Forelimb muscle (tissue), 1 donor: ENCODE measurements at regions not wholly inside any gene's neighbourhood (a gene's known extent, or its start where the extent isn't known, plus 50 kb on each side); places are given as distances from the start of the nearest gene placed in this dataset.
"Not testable (repeated sequence)": the region's sequence is repeated elsewhere in the genome, so short reads cannot be mapped to it uniquely, and the experiment has no call there.

Experiments used
- DNase-seq: peaks from one replicate; pipeline ENCODE4 v3.0.0-alpha.2; 2013; ENCODE audit warnings: low read depth

DNA sequence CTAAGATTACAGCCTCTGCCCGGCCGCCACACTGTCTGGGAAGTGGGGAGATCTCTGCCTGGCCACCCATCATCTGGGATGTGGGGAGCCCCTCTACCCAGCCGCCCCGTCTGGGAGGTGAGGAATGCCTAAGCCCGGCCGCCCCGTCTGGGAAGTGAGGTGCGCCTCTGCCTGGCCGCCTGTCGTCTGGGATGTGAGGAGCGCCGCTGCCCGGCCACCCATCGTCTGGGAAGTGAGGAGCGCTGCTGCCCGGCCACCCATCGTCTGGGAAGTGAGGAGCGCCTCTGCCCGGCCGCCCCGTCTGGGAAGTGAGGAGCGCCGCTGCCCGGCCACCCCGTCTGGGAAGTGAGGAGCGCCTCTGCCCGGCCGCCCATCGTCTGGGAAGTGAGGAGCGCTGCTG is 135.9 kb upstream of the PROKR2 start:
- not testable (repeated sequence) for DNase-seq

DNA sequence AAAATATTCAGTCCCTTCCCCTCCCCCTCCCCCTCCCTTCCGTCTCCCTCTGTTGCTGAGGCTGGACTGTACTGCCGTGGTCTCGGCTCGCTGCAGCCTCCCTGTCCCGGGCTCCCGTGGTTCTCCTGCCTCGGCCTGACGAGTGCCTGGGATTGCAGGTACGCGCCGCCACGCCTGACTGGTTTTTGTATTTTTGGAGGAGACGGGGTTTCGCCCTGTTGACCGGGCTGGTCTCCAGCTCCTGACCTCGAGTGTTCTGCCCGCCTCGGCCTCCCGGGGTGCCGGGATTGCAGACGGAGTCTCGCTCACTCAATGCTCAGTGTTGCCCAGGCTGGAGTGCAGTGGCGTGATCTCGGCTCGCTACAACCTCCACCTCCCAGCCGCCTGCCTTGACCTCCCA is 135.5 kb upstream of the PROKR2 start:
- DNase-seq = not testable (repeated sequence)

GRCh38 chr20:5451643-5452210 is 135.0 kb upstream of the PROKR2 start:
- DNase-seq = no peak

DNA sequence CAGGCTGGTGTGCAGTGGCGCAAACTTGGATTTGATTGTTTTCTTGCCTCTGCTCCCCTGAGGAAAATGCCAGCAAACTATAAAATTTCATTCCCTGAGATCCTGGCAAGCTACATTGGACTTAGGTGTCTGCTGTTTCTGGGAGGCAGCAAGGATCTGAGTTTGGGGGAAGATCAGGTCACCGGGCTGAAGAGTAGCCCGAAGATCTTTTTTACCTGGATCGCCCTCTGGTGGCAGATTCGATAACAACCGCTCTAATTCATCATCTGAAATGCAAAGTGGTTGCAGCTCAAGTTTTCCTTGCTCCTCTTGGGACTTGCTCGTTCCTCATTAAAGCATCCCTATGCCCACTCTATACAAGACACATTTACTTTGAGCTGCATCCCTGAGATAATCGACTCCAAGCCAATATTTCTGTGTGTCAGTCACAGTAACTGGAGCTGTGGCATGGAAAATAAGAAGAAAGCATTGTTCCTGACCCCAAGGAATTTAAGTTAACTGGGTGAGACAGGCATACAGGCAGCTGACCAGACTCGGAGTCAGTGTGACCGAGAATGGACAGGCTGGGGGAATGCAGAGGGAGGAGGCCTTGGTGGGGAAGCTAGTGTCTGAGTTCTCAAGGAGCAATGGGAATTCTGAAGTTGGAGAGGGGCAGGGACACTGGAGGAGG is 131.8 kb upstream of the PROKR2 start:
- DNase-seq = peak; percentile 5

DNA sequence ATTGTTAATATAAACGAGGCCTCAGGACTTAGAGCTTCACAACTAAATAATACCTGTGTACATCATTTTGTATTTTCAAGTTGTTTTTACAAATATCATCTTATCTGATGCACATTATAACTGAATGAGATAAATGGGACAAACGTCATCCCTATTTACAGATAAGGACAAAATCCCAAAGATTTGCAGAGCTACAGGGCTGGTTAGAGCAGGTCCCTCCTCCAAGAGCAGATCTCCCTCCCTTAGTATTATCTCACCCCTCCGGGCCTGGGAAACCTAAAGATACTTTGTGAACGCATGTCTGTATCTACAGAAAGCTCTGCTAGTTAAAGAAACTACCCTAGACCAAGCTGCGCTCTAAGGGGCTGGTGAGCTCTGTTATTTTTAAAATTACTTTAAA is 130.4 kb upstream of the PROKR2 start:
- DNase-seq = no peak

- DNase-seq = no peak
These were observed 128.9 kb upstream of the PROKR2 start for GRCh38 chr20:5445611-5446010.

GRCh38 chr20:5442101-5442500 is 125.3 kb upstream of the PROKR2 start:
- DNase-seq = no peak

DNA sequence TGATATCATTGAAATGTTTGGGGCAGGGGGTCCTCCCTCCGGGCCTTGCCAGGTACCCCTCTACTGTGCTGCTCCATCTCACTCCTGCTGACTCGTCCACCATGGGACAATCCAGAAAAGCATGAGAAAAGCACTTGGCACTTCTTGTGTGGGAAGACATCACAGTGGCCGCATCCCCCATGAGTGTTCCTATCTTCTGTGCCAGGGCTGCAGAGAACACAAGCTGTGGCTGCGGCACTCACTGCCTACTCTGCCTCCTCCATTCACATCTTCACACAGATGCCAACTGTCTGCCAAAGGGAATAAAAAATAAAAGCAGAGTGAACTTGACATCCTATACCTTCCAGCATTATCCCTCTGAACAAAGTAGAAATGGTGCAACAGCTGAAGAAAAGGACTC is 117.4 kb upstream of the PROKR2 start:
- no peak for DNase-seq

- DNase-seq = no peak
These were observed 116.6 kb upstream of the PROKR2 start for GRCh38 chr20:5433352-5433751.

GRCh38 chr20:5432030-5432429 is 115.3 kb upstream of the PROKR2 start:
- no peak for DNase-seq

- no peak for DNase-seq
These were observed 113.9 kb upstream of the PROKR2 start for GRCh38 chr20:5430670-5431069.

- no peak for DNase-seq
These were observed 109.3 kb upstream of the PROKR2 start for GRCh38 chr20:5426026-5426425.

DNA sequence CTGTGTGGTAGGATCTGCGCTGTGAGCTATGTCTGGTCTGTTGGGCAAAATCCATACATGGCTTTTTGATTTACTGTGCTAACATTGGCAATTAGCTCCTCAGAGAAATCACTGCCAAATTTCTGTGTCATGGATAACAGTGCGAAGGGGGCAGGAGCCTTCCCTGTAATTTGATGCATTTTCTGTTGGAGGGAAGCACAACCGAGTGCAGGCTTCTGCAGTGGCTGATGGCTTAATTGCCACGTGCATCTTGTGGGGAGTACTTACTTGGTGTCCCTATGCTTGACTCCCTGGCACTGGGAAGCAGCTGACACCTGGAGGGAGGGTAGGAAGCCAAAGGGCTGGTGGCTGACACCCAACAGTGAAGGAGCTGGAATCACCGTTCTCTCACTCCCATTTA is 99.3 kb upstream of the PROKR2 start:
- DNase-seq = no peak

- DNase-seq = no peak
These were observed 96.6 kb upstream of the PROKR2 start for GRCh38 chr20:5413394-5413793.

DNA sequence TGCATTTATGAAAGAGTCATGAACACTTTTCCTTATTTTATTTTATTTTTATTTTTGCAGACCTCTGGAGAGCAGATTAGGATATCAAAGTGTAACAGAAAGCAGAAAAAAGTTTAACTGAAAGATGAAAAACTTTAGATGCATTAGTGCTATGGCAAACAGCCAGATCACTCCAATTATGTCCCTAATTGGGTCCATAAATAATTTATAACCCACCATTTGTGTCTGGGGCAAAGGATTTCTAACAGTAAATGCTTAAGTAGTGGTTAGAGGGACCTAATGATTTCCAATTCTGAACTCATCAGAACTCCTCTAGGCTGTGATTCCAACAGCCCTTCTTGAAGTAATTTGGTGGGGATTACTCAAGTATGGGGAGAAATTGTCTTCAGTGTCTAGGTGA is 93.7 kb upstream of the PROKR2 start:
- DNase-seq = no peak

DNA sequence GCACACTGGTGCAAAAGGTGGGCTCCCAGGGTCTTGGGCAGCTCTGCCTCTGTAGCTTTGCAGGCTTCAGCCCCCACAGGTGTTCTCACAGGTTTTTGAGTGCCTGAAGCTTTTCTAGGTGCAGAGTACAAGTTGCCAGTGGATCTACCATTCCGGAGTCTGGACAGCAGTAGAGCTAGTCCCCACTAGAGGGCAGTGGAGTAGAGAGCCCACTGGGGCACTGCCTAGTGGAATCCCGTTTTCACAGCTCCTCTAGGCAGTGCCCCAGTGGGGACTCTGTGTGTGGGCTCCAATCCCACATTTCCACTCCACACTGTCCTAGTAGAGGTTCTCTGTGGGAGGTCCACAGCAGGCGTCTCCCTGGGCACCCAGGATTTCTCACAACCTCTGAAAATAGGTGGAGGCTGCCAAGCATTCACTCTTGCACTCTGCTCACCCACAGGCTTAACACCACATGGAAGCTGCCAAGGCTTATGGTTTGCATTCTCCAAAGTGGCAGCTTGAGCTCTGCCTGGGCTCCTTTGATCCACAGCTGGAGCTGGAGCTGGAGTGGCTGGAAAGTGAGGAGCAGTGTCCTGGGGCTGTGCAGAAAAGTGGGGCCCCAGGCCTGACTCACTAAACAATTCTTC is 86.3 kb upstream of the PROKR2 start:
- DNase-seq = no peak

GRCh38 chr20:5401277-5401875 is 84.6 kb upstream of the PROKR2 start:
- DNase-seq = no peak

GRCh38 chr20:5400164-5400762 is 83.5 kb upstream of the PROKR2 start:
- no peak for DNase-seq

GRCh38 chr20:5397393-5397792 is 80.6 kb upstream of the PROKR2 start:
- no peak for DNase-seq

DNA sequence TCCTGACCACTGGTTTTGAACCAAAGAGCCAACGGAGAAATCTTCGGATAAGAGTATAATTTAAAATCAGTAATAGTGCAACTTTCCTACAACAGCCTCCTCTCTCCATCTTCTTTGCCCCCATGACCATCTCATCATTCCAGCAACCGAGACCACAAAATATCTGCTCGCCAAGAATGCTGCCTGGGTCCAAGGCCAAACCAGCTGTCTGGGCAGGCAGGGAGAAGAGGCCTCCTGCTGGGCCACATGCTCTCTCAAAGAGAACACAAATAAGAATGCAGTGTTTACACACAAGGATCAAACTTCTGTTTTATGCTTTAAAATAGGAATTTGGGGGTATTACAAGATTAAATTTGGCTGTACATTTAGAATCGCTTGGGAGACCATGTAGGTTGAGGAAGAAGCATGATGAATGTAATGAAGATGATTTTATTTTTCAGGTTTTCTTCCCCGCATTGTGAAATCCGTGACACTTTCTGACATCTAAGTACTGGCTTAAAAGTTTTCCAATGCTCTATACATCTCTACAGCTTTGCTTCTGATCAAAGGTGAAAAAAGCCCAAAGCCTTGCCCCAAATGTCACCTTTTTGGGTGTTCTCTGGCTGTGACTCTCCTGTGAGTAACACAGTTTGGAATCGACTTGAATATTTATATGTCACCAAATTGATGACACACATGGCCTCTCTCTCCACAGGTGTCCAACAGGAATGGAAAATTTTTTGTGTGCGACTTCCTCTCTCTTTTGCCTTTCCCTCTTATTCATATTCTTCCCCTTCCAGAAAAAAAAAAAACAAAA is 79.4 kb upstream of the PROKR2 start:
- DNase-seq = no peak

GRCh38 chr20:5393218-5393870 is 76.6 kb upstream of the PROKR2 start:
- DNase-seq = no peak
